B cell (primary cell): ENCODE measurements at regions not wholly inside any gene's neighbourhood (a gene's known extent, or its start where the extent isn't known, plus 50 kb on each side); places are given as distances from the start of the nearest gene placed in this dataset.

Experiments used
- ATAC-seq: fragments of 200-7000 bp; cut with Tn5 transposase; one replicate; pipeline ENCODE4 v1.10.0; 2021; ENCODE audit warnings: low read depth, mild to moderate bottlenecking, moderate number of reproducible peaks, moderate library complexity
- CTCF ChIA-PET: fragments of 350-600 bp; sonication (Branson Sonifier 250); formaldehyde crosslinking; loops from one replicate; lab custom pipeline; 2021; ENCODE audit warnings: antibody characterized with exemption, inconsistent platforms; lab: Charles Lee
- POLR2A ChIA-PET: fragments of 350-600 bp; sonication (Branson Sonifier 250); formaldehyde crosslinking; loops from one replicate; lab custom pipeline; 2021; ENCODE audit warnings: antibody characterized with exemption; lab: Charles Lee
- DNase-seq: peaks from one replicate; pipeline ENCODE4 v3.0.0; 2013
- H2AFZ ChIP-seq: 2 replicates; pipeline ENCODE4 v1.6.1; 2012; ENCODE audit warnings: mild to moderate bottlenecking, low read depth, low read length; ENCODE audit not compliant: insufficient read depth, poor library complexity, severe bottlenecking
- H3K27ac ChIP-seq, 2 donors: 1 replicate in 1 of 2; 2 replicates in 1 of 2; pipeline ENCODE4 v1.5.1; 2012 to 2013; ENCODE audit warnings: low read length in 2 of 2, mild to moderate bottlenecking in 2 of 2, moderate library complexity in 1 of 2
- H3K27me3 ChIP-seq, 4 experiments: fragments of 200-600 bp in 1 of 4; sonication (generic) in 1 of 4; replicated peaks in 1 of 4; 1 replicate in 2 of 4; 2 replicates in 2 of 4; pipeline versions ENCODE4 v1.6.1 to v1.7.0; 2013 to 2016; ENCODE audit warnings: low read length in 3 of 4, mild to moderate bottlenecking in 2 of 4, mixed read lengths in 1 of 4, moderate library complexity in 1 of 4; ENCODE audit not compliant: insufficient read depth in 4 of 4, control insufficient read depth in 3 of 4; ENCODE audit errors: control extremely low read depth in 1 of 4
- H3K36me3 ChIP-seq, 2 experiments: replicated peaks in 1 of 2; 1 replicate in 1 of 2; 2 replicates in 1 of 2; pipeline versions ENCODE4 v1.6.1 to v1.7.1; 2013; ENCODE audit warnings: low read length in 1 of 2; ENCODE audit not compliant: insufficient read depth in 2 of 2, control insufficient read depth in 1 of 2; ENCODE audit errors: control extremely low read depth in 1 of 2, extremely low read depth in 1 of 2
- H3K4me1 ChIP-seq, 2 donors: fragments of 200-600 bp in 1 of 2; sonication (generic) in 1 of 2; 1 replicate in 1 of 2; 2 replicates in 1 of 2; pipeline versions ENCODE4 v1.5.1 to v1.6.1; 2013 to 2017; ENCODE audit warnings: low read length in 2 of 2; ENCODE audit not compliant: control insufficient read depth in 2 of 2, insufficient read depth in 2 of 2
- H3K4me2 ChIP-seq: replicated peaks from 2 replicates; pipeline ENCODE3; 2012; ENCODE audit warnings: mild to moderate bottlenecking, low read depth, low read length; ENCODE audit not compliant: poor library complexity, severe bottlenecking
- H3K4me3 ChIP-seq, 5 experiments: fragments of 200-600 bp in 1 of 5; sonication (generic) in 1 of 5; 1 replicate in 3 of 5; 2 replicates in 2 of 5; pipeline versions ENCODE4 v1.5.1 to v1.7.0; 2011 to 2016; ENCODE audit warnings: low read length in 4 of 5, mild to moderate bottlenecking in 4 of 5, low read depth in 2 of 5, control low read depth in 1 of 5, moderate library complexity in 1 of 5; ENCODE audit not compliant: insufficient read depth in 1 of 5; ENCODE audit errors: control extremely low read depth in 1 of 5, extremely low read depth in 1 of 5
- H3K79me2 ChIP-seq: fragments of 200-600 bp; sonication (generic); one replicate; pipeline ENCODE4 v1.6.0; 2016; ENCODE audit warnings: low read length; ENCODE audit not compliant: control insufficient read depth, insufficient read depth
- H3K9ac ChIP-seq: fragments of 200-600 bp; sonication (generic); 2 replicates; pipeline ENCODE4 v1.6.1; 2017; ENCODE audit warnings: mild to moderate bottlenecking, low read length, moderate library complexity
- H3K9me3 ChIP-seq, 3 donors: one replicate each; pipeline versions ENCODE4 v1.6.1 to v1.7.1; 2013; ENCODE audit warnings: low read length in 2 of 3; ENCODE audit not compliant: control insufficient read depth in 2 of 3, insufficient read depth in 1 of 3; ENCODE audit errors: control extremely low read depth in 1 of 3
- H4K20me1 ChIP-seq: 2 replicates; pipeline ENCODE4 v1.6.0; 2012; ENCODE audit warnings: mild to moderate bottlenecking, low read length; ENCODE audit not compliant: insufficient read depth, control insufficient read depth, poor library complexity, severe bottlenecking
- H3K27ac Mint-ChIP-seq: one replicate; pipeline ENCODE4 v1.8.0; 2021; ENCODE audit warnings: mixed read lengths
- H3K27me3 Mint-ChIP-seq: one replicate; pipeline ENCODE4 v1.8.0; 2021; ENCODE audit warnings: mixed read lengths
- H3K4me1 Mint-ChIP-seq: one replicate; pipeline ENCODE4 v1.8.0; 2021; ENCODE audit warnings: mixed read lengths
- H3K4me3 Mint-ChIP-seq: one replicate; pipeline ENCODE4 v1.8.0; 2021; ENCODE audit warnings: mixed read lengths
- H3K9me3 Mint-ChIP-seq: one replicate; pipeline ENCODE4 v1.8.0; 2022; ENCODE audit warnings: mixed read lengths; ENCODE audit not compliant: insufficient read depth
- EZH2 ChIP-seq: IDR thresholded peaks from 2 replicates; pipeline ENCODE4 v1.6.1; 2012; ENCODE audit warnings: borderline replicate concordance, low read depth, mild to moderate bottlenecking, moderate library complexity, low read length; ENCODE audit not compliant: insufficient read depth, poor library complexity, severe bottlenecking
- WGBS: methylation state at CpG from one replicate; pipeline ENCODE4 v1.1.5; 2013; ENCODE audit warnings: missing lambda C conversion rate; ENCODE audit not compliant: insufficient coverage; 5-methylcytosine and 5-hydroxymethylcytosine counted together
- intact Hi-C: fragments of 100-400 bp; cut with micrococcal nuclease; formaldehyde crosslinking; loops from one replicate; pipeline ENCODE4 v1.10.0; 2022
- TF ChIP-seq, protein P1 (sequence below): fragments of 200-600 bp; IDR thresholded peaks from one replicate; pipeline ENCODE4 v1.8.0; 2022; ENCODE audit warnings: antibody characterized with exemption, mild to moderate bottlenecking

DNA sequence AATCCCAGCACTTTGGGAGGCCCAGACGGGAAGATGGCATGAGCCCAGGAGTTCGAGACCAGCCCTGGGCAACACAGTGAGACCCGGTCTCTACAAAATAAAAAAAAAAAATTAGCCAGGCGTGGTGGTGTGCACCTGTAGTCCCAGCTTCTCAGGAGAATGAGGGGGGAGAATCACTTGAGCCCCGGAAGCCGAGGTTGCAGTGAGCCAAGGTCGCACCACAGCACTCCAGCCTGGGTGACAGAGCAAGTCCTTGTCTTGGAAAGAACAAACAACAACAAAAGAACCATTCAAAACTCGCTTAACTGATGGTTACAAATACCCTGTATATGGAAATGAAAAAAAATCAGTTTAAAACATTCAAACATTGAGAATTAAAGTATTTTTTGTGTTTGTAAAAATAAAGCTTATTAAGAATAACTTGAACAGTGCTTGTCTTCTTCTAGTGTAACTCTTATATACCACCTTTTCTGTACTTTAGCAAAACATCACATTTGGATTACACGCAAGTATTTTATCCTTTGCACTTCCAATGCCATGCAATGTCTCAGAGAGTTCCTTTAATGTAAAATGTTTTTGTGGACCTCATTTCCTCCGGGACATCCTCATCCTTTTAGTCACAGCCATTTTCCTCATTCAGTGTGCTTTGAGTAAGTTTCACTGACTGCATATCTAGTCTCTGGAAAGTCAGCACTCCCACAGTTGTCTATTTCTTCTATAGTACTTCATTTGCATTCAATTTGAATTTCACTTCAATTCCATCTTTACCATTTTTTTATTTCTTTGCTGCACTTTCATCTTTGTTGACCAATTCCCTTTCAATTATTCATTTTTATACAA is 113.0 kb upstream of the GOLGA8J start:
- Histone ChIP-seq H3K27me3 (peaks cover 0 to 18% (median 10%) of the 10 kb centered on the region in 4 experiments), H3K9ac (no peak overlapping the region), H2AFZ (no peak overlapping the region), H3K4me2 (no peak overlapping the region), H3K4me3 (no peak overlapping the region), H3K9me3 (peaks cover 0 to 9% (median 0%) of the 10 kb centered on the region in 3 donors), H3K36me3 (no peaks in the 10 kb centered on the region), H3K27ac (no peak overlapping the region), H3K4me1 (no peaks in the 10 kb centered on the region), H4K20me1 (no peaks in the 10 kb centered on the region), H3K79me2 (no peaks in the 10 kb centered on the region)
- ChIA-PET CTCF (no interaction called here), POLR2A (no interaction called here)
- DNase-seq, result no peak
- intact Hi-C loops, result no loop called here
- 93% methylated on average over 7 of the region's 10 CpGs for WGBS
- peaks cover 2% of the 10 kb centered on the region for H3K9me3 Mint-ChIP-seq
- H3K4me1 Mint-ChIP-seq, result no peaks in the 10 kb centered on the region
- H3K27me3 Mint-ChIP-seq, result peaks cover 43% of the 10 kb centered on the region
- no peak for ATAC-seq
- no peak for TF ChIP-seq EZH2
- TF ChIP-seq, protein P1, sequence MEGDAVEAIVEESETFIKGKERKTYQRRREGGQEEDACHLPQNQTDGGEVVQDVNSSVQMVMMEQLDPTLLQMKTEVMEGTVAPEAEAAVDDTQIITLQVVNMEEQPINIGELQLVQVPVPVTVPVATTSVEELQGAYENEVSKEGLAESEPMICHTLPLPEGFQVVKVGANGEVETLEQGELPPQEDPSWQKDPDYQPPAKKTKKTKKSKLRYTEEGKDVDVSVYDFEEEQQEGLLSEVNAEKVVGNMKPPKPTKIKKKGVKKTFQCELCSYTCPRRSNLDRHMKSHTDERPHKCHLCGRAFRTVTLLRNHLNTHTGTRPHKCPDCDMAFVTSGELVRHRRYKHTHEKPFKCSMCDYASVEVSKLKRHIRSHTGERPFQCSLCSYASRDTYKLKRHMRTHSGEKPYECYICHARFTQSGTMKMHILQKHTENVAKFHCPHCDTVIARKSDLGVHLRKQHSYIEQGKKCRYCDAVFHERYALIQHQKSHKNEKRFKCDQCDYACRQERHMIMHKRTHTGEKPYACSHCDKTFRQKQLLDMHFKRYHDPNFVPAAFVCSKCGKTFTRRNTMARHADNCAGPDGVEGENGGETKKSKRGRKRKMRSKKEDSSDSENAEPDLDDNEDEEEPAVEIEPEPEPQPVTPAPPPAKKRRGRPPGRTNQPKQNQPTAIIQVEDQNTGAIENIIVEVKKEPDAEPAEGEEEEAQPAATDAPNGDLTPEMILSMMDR, result no peak
- H3K4me3 Mint-ChIP-seq, result no peak overlapping the region
- H3K27ac Mint-ChIP-seq, result no peak overlapping the region

DNA sequence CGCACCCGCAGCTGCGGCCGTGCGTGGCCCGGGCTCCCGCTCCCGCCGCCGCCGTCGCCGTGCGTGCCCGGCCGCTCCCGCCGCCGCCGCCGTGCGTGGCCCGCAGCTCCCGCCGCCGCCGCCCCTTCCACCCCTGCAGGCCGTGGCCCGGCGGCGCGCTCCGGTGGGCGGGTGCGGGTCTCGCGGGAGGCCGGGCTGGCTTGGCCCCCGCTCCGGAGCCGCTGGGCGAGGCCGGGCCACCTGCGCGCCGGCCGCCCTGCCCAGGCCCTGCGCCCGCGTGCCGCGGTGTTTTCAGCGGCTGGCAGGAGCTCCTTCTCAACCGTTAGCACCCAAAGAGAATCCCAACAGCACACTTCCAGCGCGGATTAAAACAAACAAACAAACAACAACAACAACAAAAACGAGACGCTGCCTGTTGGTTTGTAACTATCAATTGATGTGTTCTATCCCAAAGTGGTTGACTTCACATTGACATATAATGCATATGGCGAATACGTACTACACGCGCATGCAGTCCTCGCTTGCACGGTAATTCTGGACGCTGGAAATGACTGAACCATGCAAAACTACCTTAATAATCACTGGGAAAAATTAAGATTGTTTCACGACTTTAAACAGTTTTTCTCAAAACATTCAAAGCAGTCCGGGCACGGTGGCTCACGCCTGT is 113.7 kb upstream of the GOLGA8J start:
- peaks cover 2% of the 10 kb centered on the region for H3K9me3 Mint-ChIP-seq
- intact Hi-C loops, result no loop called here
- WGBS, result 24% methylated on average over 66 of the region's 69 CpGs
- H3K4me3 Mint-ChIP-seq, result no peak overlapping the region
- Histone ChIP-seq H3K9ac (no peak overlapping the region), H3K27me3 (peaks cover 0 to 18% (median 10%) of the 10 kb centered on the region in 4 experiments), H3K36me3 (no peaks in the 10 kb centered on the region), H3K9me3 (peaks cover 0 to 9% (median 0%) of the 10 kb centered on the region in 3 donors), H3K4me3 (no peak overlapping the region), H3K27ac (no peak overlapping the region), H2AFZ (no peak overlapping the region), H3K4me2 (no peak overlapping the region), H3K4me1 (no peaks in the 10 kb centered on the region), H4K20me1 (no peaks in the 10 kb centered on the region), H3K79me2 (no peaks in the 10 kb centered on the region)
- ChIA-PET CTCF (no interaction called here), POLR2A (no interaction called here)
- ATAC-seq, result no peak
- H3K27ac Mint-ChIP-seq, result no peak overlapping the region
- no peak for DNase-seq
- H3K4me1 Mint-ChIP-seq, result no peaks in the 10 kb centered on the region
- H3K27me3 Mint-ChIP-seq, result peaks cover 45% of the 10 kb centered on the region
- TF ChIP-seq, protein P1, result no peak
- no peak for TF ChIP-seq EZH2
